GM18907 (cell line): ENCODE measurements at regions not wholly inside any gene's neighbourhood (a gene's known extent, or its start where the extent isn't known, plus 50 kb on each side); places are given as distances from the start of the nearest gene placed in this dataset.
"Not testable (repeated sequence)": the region's sequence is repeated elsewhere in the genome, so short reads cannot be mapped to it uniquely, and the experiment has no call there.

ENCODE experiments used
- ATAC-seq: cut with Tn5 transposase; IDR thresholded peaks from one replicate; pipeline ENCODE4 v1.9.1; 2021; ENCODE audit warnings: mild to moderate bottlenecking, moderate library complexity; ENCODE audit not compliant: unreplicated experiment

DNA sequence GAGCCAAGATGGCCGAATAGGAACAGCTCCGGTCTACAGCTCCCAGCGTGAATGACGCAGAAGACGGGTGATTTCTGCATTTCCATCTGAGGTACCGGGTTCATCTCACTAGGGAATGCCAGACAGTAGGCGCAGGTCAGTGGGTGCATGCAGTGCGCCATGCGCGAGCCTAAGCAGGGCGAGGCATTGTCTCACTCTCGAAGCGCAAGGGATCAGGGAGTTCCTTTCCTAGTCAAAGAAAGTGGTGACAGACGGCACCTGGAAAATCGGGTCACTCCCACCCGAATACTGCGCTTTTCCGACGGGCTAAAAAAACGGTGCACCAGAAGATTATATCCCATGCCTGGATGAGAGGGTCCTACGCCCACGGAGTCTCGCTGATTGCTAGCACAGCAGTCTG is 600.1 kb downstream of the PRR16 start:
- not testable (repeated sequence) for ATAC-seq

DNA sequence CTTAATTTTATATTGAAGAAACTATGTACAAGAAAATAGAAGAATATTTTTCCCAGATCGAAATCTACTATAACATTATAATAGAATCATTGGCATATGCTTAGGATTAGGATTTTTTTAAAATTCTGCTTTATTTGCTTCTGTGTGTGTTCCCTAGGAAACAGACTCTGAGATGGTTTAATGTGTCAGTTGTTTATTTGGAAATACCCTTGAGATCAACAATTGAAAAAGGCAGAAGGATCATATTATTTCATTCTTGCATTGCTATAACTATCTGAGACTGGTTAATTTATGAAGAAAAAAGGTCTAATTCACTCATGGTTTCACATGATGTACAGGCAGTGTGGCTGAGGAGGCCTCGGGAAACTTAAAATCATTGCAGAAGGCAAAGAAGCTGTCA is 622.6 kb downstream of the PRR16 start:
- no peak for ATAC-seq

DNA sequence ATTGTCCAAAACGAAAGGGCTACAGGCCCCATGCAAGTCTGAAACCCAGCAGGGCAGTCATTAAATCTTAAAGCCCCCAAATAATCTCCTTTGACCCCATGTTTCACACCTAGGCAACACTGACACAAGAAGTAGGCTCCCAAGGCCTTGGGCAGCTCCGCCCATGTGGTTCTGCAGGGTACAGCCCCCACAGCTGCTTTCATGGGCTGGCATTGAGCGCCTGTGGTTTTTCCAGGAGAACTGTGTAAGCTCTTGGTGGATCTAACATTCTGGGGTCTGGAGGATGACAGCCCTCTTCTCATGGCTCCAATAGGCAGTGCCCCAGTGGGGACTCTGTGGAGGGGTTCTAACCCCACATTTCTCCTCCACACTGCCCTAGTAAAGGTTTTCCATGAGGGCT is 623.5 kb downstream of the PRR16 start:
- no peak for ATAC-seq

DNA sequence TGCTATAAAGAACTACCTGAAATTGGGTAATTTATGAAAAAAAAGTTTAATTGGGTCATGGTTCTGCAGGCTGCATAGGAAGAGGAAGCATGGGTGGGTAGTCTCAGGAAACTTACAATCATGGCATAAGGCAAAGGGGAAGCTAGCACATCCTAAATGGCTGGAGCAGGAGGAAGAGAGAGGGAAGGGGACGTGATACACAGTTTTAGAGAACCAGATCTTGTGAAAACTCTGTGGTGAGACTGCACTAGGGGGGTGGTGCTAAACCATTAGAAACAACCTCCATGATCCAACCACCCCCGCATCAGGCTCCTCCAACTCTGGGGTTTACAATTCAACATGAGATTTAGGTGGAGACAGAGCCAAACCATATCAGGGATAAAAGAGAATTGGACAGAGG is 624.2 kb downstream of the PRR16 start:
- ATAC-seq: no peak

DNA sequence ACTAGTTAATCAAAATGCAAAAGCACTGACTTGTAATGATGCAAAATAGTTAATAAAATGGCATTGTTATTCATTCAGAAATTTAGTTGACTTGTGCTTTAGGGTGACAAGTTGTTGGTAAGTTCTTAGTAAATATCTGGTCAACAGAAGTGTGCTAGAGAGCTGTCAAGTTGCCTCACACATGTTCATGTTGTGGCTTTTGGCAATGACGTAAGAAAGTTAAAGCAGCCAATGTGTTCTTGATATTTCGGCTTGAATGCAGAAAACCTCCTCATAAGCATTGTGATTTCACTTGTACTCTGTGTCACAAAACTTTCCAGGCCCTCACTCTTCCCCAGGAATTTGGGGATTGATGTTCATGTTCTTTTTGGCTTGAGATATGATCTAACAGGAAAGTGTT is 626.7 kb downstream of the PRR16 start:
- no peak for ATAC-seq

DNA sequence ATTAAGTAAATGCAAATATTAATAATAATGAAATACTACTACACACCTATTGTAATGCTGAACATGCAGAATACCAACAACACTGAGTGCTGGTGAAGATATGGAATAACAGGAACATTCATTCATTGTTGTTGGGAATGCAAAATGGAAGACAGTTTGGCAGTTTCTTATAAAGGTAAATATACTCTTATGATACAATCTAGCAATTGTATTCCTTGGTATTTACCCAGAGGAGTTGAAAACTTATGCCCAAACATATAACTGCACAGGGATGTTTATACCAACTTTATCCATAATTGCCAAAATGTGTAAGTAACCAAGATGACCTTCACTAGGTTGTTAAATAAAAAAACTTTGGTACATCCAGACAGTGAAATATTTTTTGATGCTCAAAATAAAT is 636.8 kb downstream of the PRR16 start:
- no peak for ATAC-seq

DNA sequence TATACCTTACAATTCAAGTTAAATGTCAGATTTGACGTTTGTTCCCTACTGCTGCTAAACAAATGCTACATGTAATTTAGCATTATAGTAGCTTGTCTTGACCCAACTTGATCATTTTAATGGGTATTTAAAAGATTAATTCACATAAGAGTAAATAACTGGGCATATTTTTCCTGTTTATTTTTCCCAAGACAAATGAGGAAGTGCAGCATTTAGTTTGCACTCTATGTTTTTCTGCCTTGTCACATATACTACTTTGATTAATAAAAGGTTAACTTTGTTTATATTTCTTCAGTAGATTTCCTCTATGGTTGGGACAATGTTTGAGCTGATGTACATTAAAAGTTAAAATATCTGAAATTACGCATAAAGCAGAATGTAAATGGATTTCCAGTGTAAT is 641.8 kb downstream of the PRR16 start:
- no peak for ATAC-seq

DNA sequence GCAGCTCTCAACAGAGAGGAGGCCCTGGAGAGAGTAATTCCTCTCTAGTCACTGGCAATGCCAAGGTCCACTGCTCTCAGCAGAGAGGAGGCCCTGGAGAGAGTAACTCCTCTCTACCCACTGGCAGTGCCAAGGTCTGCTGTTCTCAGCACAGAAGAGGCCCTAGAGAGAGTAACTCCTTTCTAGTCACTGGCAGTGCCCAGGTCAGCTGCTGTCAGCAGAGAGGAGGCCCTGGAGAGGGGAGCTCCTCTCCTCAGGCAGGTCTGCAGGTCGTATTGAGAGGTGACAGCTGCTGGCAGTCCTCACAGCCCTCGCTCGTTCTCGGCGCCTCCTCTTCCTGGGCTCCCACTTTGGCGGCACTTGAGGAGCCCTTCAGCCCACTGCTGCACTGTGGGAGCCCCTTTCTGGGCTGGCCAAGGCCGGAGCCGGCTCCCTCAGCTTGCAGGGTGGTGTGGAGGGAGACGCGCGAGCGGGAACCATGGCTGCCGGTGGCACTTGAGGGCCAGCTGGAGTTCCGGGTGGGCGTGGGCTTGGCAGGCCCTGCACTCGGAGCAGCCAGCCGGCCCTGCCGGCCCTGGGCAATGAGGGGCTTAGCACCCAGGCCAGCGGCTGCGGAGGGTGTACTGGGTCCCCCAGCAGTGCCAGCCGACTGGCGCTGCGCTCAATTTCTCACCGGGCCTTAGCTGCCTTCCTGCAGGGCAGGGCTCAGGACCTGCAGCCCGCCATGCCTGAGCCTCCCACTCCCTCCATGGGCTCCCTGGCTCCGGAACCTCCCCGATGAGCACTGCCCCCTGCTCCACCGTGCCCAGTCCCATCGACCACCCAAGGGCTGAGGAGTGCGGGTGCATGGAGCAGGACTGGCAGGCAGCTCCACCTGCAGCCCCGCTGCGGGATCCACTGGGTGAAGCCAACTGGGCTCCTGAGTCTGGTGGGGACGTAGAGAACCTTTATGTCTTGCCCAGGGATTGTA is 642.9 kb downstream of the PRR16 start:
- not testable (repeated sequence) for ATAC-seq

DNA sequence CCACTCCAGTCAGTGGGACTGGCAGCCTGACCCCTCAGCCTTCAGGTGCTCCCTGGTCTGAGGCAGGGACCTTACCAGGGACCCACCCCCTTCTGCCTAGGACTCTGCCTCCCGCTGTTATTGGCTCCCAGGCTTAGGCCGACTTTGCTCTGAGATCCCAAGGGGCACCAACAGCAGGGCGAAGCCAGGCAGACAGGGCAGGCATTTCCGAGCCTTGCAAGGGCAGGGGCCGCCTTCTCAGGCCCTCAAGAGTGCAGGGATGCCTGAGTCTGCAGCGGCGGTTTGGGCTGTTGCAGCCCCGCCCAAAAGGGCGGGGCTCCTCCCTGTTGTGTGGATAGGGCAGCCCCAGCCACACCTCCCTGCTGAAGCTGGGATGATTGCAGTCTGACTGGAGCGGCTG is 644.6 kb downstream of the PRR16 start:
- no peak for ATAC-seq

DNA sequence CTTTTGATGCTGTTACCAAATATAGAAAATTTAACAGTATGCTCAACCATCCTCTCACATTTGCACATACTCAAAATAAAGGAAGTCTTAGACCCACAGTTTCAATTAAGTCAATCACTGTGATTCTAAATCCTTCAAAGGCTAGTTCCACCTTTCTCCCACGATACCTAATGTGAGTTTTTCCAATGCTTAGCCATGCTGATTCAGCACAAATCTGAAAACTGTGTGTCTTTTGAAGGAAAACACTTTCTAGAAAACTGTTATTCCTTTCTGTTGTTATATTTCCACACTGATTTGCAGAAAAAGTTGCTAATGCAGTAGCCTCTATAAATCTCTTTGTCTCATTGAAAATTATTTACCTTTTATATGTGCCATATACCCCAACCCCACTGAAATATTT is 645.7 kb downstream of the PRR16 start:
- no peak for ATAC-seq

DNA sequence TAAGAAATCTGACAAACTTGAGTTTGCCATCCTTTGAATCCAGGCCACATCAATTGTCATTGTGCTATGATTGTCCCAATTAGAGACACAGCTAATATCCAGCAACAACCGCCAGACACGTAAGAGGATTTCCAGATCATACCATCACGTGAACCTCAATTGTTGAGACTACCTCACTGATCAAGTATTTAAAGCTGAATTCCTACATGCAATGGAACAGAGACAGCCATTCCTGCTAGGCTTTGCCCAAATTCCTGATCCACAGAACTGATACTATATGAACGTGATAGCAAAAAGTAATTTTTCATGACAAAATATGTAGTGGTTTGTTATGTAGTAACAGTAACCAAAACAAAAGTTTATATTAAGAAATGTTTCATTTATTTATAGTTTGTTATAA is 657.7 kb downstream of the PRR16 start:
- ATAC-seq: no peak

DNA sequence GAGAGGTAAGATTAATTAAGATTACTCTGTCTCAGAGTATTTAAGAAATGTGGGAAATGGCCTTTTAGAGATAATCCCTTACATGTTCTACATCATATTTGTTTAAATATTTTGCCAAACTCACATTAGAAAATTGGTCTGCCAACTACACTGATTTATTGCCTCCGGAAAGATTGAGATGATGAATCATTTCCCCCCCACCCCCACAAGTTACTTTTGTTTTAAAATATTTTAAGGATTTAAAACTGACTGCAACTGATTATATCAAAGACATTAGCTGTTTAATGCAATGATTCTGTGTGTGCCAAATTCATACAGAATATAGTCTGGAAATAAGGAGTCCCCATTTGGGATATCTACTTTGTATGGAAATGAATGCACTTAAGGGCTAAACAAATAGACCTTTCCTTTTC is 674.4 kb downstream of the PRR16 start:
- no peak for ATAC-seq

DNA sequence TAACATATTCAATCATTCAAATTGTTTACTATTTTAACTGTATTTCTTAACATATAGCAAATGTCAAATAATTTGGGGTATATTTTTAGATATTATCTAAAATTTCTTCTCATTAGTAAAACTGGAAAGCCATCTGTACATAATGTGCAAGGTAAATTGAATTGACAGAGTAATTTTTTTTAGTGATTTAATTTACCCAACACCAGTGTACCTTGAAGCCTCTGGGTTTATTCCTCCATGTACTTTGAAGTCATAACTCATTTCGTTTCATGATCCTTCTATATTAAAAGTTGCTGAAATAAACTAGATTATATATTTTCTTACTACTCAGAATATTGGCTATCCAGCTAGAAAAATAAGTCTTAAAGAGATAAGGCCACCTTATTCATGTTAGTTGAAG is 674.9 kb downstream of the PRR16 start:
- no peak for ATAC-seq

DNA sequence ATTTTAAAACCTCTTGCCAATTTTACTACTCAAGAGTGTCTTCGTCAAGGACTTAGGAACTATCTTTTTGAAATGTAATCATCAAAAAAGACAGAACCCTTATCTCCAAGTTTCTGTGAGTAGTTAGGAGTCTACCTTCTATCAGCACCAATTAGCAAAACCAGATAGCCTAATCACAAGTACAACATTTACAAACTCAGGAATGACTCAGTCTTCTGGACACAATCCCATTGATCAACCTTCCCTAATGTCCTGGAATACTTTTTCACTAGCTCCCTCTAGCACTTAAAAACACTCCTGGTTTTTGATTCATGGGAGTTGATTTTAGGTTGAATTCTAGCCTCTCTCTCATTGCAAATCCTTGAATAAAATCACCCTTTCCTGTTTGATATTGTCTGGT is 680.7 kb downstream of the PRR16 start:
- ATAC-seq: no peak

DNA sequence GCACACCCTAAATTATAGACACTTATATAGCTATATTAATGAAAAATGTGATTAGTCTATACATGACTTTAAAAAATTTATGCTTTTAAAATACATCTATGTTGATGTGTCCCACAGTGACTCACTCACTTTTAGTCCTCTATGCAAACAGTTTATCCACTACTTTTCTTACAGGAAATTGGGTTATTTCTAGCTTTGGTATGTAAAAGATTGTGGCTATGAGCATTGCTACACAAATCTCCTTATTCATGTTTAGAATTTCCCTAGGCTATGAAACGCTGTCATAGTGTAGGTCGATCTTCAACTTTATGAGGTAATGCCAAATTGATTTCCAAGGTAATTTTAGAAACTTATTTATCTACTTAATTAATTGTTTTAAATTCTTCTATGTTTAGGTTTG is 687.4 kb downstream of the PRR16 start:
- no peak for ATAC-seq

DNA sequence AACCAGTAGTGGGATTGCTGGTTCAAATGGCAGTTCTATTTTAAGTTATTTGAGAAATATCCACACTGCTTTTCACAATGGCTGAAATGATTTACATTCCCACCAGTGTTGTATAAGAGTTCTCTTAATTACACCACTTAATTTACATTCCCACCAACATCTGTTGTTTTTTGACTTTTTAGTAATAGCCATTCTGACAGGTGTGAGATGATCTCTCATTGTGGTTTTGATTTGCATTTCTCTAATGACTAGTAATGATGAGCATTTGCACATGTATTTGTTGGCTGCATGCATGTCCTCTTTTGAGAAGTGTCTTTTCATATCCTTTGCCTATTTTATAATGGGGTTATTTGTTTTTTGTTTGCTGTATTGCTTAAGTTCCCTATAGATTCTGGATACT is 688.3 kb downstream of the PRR16 start:
- ATAC-seq: no peak

DNA sequence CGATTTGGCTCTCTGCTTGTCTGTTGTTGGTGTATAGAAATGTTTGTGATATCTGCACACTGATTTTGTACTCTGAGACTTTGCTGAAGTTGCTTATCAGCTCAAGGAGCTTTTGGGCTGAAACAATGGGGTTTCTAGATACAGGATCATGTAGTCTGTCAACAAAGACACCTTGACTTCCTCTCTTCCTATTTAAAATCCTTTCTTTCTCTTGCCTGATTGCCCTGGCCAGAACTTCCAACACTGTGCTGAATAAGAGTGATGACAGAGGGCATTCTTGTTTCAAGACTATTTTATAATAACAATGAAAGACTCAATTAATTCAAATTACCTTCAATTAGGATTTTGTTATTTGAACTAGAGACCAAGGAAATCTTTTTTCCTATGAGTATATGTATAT is 692.5 kb downstream of the PRR16 start:
- ATAC-seq: no peak

DNA sequence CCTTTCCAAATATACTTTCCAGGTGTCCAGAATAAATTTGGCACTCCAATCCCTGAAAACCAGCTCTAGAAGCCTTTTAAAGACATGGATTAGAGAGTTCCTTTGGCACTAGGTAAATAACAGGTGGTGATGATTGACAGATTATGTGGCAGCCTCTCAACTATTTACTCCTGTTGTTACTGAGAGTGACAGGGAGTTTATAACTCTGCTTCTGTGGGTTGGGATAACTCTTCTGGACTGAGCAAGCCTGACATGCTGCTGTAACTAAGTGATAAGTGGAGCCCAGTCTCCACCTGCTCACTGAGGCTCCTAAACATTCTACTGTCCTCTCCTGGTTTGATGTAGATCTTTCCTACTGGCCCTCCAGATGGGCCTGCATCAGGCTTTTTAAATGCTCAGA is 693.2 kb upstream of the FTMT start:
- ATAC-seq: no peak

DNA sequence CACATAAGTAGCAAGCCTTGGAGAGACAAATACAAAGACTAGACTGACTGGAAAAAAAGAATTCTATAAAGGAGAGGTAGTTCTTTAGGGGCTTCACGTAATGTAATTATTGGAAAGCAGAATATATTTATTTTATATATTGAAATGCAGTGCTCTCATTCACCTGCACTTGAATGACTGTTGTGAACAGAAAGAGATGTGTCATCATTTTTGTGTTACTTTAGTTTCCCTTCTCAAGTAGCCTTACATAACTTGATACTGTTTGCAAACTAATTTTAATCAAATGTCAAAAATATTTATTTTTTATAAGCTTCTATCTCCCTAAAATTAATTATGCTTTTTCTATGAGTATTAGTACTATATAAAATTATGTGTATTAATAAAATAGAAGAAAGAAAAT is 691.1 kb upstream of the FTMT start:
- ATAC-seq: no peak

DNA sequence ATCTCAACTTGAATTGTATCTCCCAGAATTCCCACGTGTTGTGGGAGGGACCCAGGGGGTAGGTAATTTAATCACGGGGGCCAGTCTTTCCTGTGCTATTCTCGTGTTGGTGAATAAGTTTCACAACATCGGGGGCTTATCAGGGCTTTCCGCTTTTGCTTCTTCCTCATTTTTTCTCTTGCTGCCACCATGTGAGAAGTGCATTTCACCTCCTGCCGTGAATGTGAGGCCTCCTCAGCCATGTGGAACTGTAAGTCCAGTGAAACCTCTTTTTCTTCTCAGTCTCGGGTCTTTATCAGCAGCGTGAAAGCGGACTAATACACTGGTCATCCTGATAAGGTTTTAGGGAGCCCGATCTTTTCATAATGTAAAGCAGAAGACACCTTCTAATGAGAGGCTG is 687.0 kb upstream of the FTMT start:
- ATAC-seq: no peak

DNA sequence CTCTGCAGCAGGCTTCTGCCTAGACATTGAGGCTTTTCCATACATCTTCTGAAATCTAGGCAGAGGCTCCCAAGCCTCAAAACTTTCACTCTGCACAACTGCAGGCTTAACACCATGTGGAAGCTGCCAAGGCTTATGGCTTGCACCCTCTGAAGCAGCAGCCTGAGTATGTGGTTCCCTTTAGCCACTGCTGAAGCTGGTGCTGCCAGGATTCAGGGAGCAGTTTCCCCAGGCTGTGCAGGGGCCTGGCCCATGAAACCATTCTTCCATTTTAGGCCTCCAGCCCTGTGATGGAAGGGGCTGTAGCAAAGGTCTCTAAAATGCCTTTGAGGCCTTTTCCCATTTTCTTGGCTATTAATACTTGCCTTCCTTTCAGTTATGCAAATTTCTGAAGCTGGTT is 680.3 kb upstream of the FTMT start:
- ATAC-seq: no peak

DNA sequence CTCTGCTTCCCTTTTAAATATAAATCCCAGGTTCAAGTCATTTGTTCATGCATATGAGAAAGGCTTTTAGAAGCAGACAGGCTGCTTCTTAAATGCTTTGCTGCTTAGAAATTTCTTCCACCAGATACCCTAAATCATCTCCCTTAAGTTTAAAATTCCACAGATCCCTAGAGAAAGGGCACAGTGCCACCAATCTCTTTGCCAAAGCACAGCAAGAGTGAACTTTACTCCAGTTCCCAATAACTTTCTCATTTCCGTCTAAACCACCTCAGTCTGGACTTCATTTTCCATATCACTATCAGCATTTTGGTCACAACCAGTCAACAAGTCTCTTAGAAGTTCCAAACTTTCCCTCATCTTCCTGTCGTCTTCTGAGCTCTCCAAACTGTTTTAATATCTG is 679.8 kb upstream of the FTMT start:
- no peak for ATAC-seq

DNA sequence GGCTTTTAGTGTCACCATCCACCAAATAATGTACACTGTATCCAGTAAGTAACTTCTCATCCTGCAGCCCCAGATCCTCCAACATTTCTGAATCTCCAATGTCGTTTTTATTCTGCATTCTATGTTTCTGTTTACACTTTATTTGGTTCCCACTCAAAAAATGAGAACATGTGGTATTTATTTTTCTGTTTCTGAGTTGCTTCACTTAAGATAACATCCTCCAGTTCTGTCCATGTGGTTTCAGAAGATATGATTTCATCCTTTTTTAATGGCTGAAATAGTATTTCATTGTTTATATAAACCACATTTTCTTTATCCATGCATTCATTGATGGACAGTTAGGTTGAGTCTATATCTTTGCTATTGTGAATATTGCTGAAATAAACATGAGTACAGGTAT is 677.3 kb upstream of the FTMT start:
- no peak for ATAC-seq
